GM23248 (cell line): ENCODE measurements at regions not wholly inside any gene's neighbourhood (a gene's known extent, or its start where the extent isn't known, plus 50 kb on each side); places are given as distances from the start of the nearest gene placed in this dataset.

ENCODE experiments used
- DNase-seq: peaks from one replicate; pipeline ENCODE4 v3.0.0-alpha.2; 2015
- H2AFZ ChIP-seq: fragments of 200-600 bp; sonication (generic); 2 replicates; pipeline ENCODE4 v1.6.1; 2016; ENCODE audit warnings: antibody characterized with exemption
- H3F3A ChIP-seq: fragments of 200-600 bp; sonication (generic); 2 replicates; pipeline ENCODE4 v1.6.1; 2016; ENCODE audit warnings: mild to moderate bottlenecking, antibody characterized with exemption, mixed run types; ENCODE audit not compliant: insufficient read depth
- H3K27ac ChIP-seq: fragments of 200-600 bp; sonication (generic); 2 replicates; pipeline ENCODE4 v1.5.1; 2016; ENCODE audit warnings: mild to moderate bottlenecking
- H3K27me3 ChIP-seq: fragments of 200-600 bp; sonication (generic); replicated peaks from 2 replicates; pipeline ENCODE4 v1.6.1; 2016; ENCODE audit warnings: mild to moderate bottlenecking; ENCODE audit not compliant: insufficient read depth
- H3K36me3 ChIP-seq: fragments of 200-600 bp; sonication (generic); 2 replicates; pipeline ENCODE4 v1.6.1; 2016; ENCODE audit warnings: low read depth, mild to moderate bottlenecking
- H3K4me1 ChIP-seq: fragments of 200-600 bp; sonication (generic); 2 replicates; pipeline ENCODE4 v1.6.1; 2016; ENCODE audit warnings: mild to moderate bottlenecking; ENCODE audit not compliant: insufficient read depth
- H3K4me2 ChIP-seq: fragments of 200-600 bp; sonication (generic); one replicate; pipeline ENCODE4 v1.6.1; 2016; ENCODE audit warnings: mild to moderate bottlenecking; ENCODE audit not compliant: unreplicated experiment
- H3K4me3 ChIP-seq: fragments of 200-600 bp; sonication (generic); 2 replicates; pipeline ENCODE4 v1.5.1; 2016; ENCODE audit warnings: mild to moderate bottlenecking
- H3K79me2 ChIP-seq: fragments of 200-600 bp; sonication (generic); 2 replicates; pipeline ENCODE4 v1.6.1; 2016; ENCODE audit warnings: mild to moderate bottlenecking; ENCODE audit not compliant: insufficient read depth
- H3K9ac ChIP-seq: fragments of 200-600 bp; sonication (generic); 2 replicates; pipeline ENCODE4 v1.6.1; 2016; ENCODE audit warnings: mild to moderate bottlenecking
- H3K9me2 ChIP-seq: fragments of 200-600 bp; sonication (generic); 2 replicates; pipeline ENCODE4 v1.6.1; 2016; ENCODE audit warnings: mixed run types, mild to moderate bottlenecking, moderate library complexity; ENCODE audit not compliant: insufficient read depth
- H3K9me3 ChIP-seq: fragments of 200-600 bp; sonication (generic); one replicate; pipeline ENCODE4 v1.6.1; 2017; ENCODE audit warnings: low read depth
- H4K20me1 ChIP-seq: fragments of 200-600 bp; sonication (generic); 2 replicates; pipeline ENCODE4 v1.6.0; 2016; ENCODE audit not compliant: insufficient read depth
- EZH2 ChIP-seq: fragments of 200-600 bp; sonication (generic); IDR thresholded peaks from 2 replicates; pipeline ENCODE4 v1.6.1; 2018; ENCODE audit warnings: antibody characterized with exemption, mild to moderate bottlenecking; ENCODE audit not compliant: insufficient read depth, poor library complexity, severe bottlenecking
- EZH2phosphoT487 ChIP-seq: fragments of 200-600 bp; sonication (generic); IDR thresholded peaks from 2 replicates; pipeline ENCODE4 v1.6.1; 2018; ENCODE audit warnings: antibody characterized with exemption, moderate library complexity, mild to moderate bottlenecking, low read depth; ENCODE audit not compliant: insufficient read depth
- WGBS, 2 experiments: methylation state at CpG; one replicate each; pipeline ENCODE4 v1.1.6; 2015 to 2017; ENCODE audit warnings: low lambda C conversion rate in 2 of 2, low coverage in 1 of 2; ENCODE audit errors: missing lambda C conversion rate in 2 of 2; 5-methylcytosine and 5-hydroxymethylcytosine counted together
- in situ Hi-C: fragments of 300-500 bp; cut with MboI; formaldehyde crosslinking; loops from 2 replicates; pipeline ENCODE4 v1.15.0; 2020

GRCh38 chr14:53896726-53897125 is 59.9 kb downstream of the BMP4 start:
- H3K4me3 ChIP-seq = no peak overlapping the region
- H3K79me2 ChIP-seq = no peaks in the 10 kb centered on the region
- H3K4me2 ChIP-seq = no peak overlapping the region
- H3K27me3 ChIP-seq = peaks cover 13% of the 10 kb centered on the region; the same call in 1 of the 2 replicates
- H3K9ac ChIP-seq = no peak overlapping the region
- no peaks in the 10 kb centered on the region for H3K36me3 ChIP-seq
- in situ Hi-C loops = no loop called here
- no peak overlapping the region for H3K27ac ChIP-seq
- no peaks in the 10 kb centered on the region for H3F3A ChIP-seq
- H3K9me2 ChIP-seq = no peaks in the 10 kb centered on the region
- WGBS, 2 experiments = 0 to 8% methylated on average over 1 of the region's 1 CpG
- no peak overlapping the region for H2AFZ ChIP-seq
- H4K20me1 ChIP-seq = no peaks in the 10 kb centered on the region
- H3K9me3 ChIP-seq = no peaks in the 10 kb centered on the region
- TF ChIP-seq EZH2 = no peak
- no peak for TF ChIP-seq EZH2phosphoT487
- peak; percentile 4 for DNase-seq
- H3K4me1 ChIP-seq = no peaks in the 10 kb centered on the region

GRCh38 chr14:53894456-53894855 is 62.2 kb downstream of the BMP4 start:
- Histone ChIP-seq H2AFZ (no peak overlapping the region), H3K4me1 (no peaks in the 10 kb centered on the region), H3K4me3 (no peak overlapping the region), H3K4me2 (no peak overlapping the region), H4K20me1 (no peaks in the 10 kb centered on the region), H3K79me2 (no peaks in the 10 kb centered on the region), H3K9me3 (no peaks in the 10 kb centered on the region), H3K9me2 (no peaks in the 10 kb centered on the region), H3F3A (no peaks in the 10 kb centered on the region), H3K27ac (no peak overlapping the region), H3K27me3 (peaks cover 7% of the 10 kb centered on the region; the same call in 1 of the 2 replicates), H3K9ac (no peak overlapping the region), H3K36me3 (no peaks in the 10 kb centered on the region)
- DNase-seq = peak; percentile 38
- in situ Hi-C loops = no loop called here
- TF ChIP-seq EZH2phosphoT487 = no peak
- no peak for TF ChIP-seq EZH2
- WGBS, 2 experiments = 41% methylated on average over 2 of the region's 2 CpGs

GRCh38 chr14:53893374-53893773 is 63.3 kb downstream of the BMP4 start:
- in situ Hi-C loops = no loop called here
- 62 to 63% methylated on average over 2 of the region's 2 CpGs for WGBS, 2 experiments

GRCh38 chr14:53890611-53891101 is 66.0 kb downstream of the BMP4 start:
- H3K27me3 ChIP-seq = 0 out of 2 replicates have a peak, but pooled peaks cover 7% of the 10 kb centered on the region
- H4K20me1 ChIP-seq = no peaks in the 10 kb centered on the region
- H3K4me2 ChIP-seq = no peak overlapping the region
- no peaks in the 10 kb centered on the region for H3K4me1 ChIP-seq
- H3K9me3 ChIP-seq = no peaks in the 10 kb centered on the region
- no peaks in the 10 kb centered on the region for H3K9me2 ChIP-seq
- no peak overlapping the region for H3K9ac ChIP-seq
- DNase-seq = no peak
- no peak overlapping the region for H3K4me3 ChIP-seq
- no peak overlapping the region for H3K27ac ChIP-seq
- TF ChIP-seq EZH2 (no peak), EZH2phosphoT487 (no peak)
- H2AFZ ChIP-seq = no peak overlapping the region
- no peaks in the 10 kb centered on the region for H3K36me3 ChIP-seq
- no peaks in the 10 kb centered on the region for H3F3A ChIP-seq
- in situ Hi-C loops = no loop called here
- H3K79me2 ChIP-seq = no peaks in the 10 kb centered on the region
- WGBS, 2 experiments = 34 to 35% methylated on average over 3 of the region's 3 CpGs

More at GRCh38 chr14:53893374-53893773, 63.3 kb downstream of the BMP4 start:
- no peaks in the 10 kb centered on the region for H3K79me2 ChIP-seq
- no peaks in the 10 kb centered on the region for H3K4me1 ChIP-seq
- H3F3A ChIP-seq = no peaks in the 10 kb centered on the region
- no peak overlapping the region for H3K9ac ChIP-seq
- H2AFZ ChIP-seq = no peak overlapping the region
- H3K9me2 ChIP-seq = no peaks in the 10 kb centered on the region
- DNase-seq = no peak
- no peaks in the 10 kb centered on the region for H4K20me1 ChIP-seq
- H3K27ac ChIP-seq = no peak overlapping the region
- no peak for TF ChIP-seq EZH2phosphoT487
- TF ChIP-seq EZH2 = no peak
- H3K4me3 ChIP-seq = no peak overlapping the region
- H3K4me2 ChIP-seq = no peak overlapping the region
- H3K36me3 ChIP-seq = no peaks in the 10 kb centered on the region
- H3K9me3 ChIP-seq = no peaks in the 10 kb centered on the region
- H3K27me3 ChIP-seq = peaks cover 7% of the 10 kb centered on the region; the same call in 1 of the 2 replicates
